Keratinocyte (primary cell): ENCODE measurements at regions not wholly inside any gene's neighbourhood (a gene's known extent, or its start where the extent isn't known, plus 50 kb on each side); places are given as distances from the start of the nearest gene placed in this dataset.

ENCODE experiments used
- DNase-seq: peaks from one replicate; pipeline ENCODE4 v3.0.0-alpha.2; 2011; ENCODE audit warnings: low read depth, missing footprints, low spot score
- FAIRE-seq: peaks from 2 replicates; lab custom pipeline; 2011; peaks lifted over from hg19 to GRCh38; lab: Jason Lieb, UNC
- H2AFZ ChIP-seq: 2 replicates; pipeline ENCODE4 v1.6.0; 2012; ENCODE audit warnings: low read length, control low read depth, inconsistent platforms; ENCODE audit not compliant: control insufficient read depth
- H3K27ac ChIP-seq: 2 replicates; pipeline ENCODE4 v1.5.1; 2011; ENCODE audit warnings: low read length; ENCODE audit not compliant: control insufficient read depth, insufficient read depth
- H3K27me3 ChIP-seq: 3 replicates; pipeline ENCODE4 v1.6.0; 2011; ENCODE audit warnings: low read length; ENCODE audit not compliant: control insufficient read depth, insufficient read depth; ENCODE audit errors: extremely low read depth
- H3K36me3 ChIP-seq, 2 experiments: 2 replicates in 1 of 2; 3 replicates in 1 of 2; pipeline ENCODE4 v1.5.1; 2011; ENCODE audit warnings: low read length in 2 of 2, mild to moderate bottlenecking in 1 of 2; ENCODE audit not compliant: control insufficient read depth in 2 of 2, insufficient read depth in 2 of 2; ENCODE audit errors: extremely low read depth in 1 of 2
- H3K4me1 ChIP-seq: 3 replicates; pipeline ENCODE4 v1.5.1; 2011; ENCODE audit warnings: low read length; ENCODE audit not compliant: control insufficient read depth, insufficient read depth; ENCODE audit errors: extremely low read depth
- H3K4me2 ChIP-seq: 3 replicates; pipeline ENCODE4 v1.6.0; 2011; ENCODE audit warnings: low read depth, low read length; ENCODE audit not compliant: control insufficient read depth, insufficient read depth; ENCODE audit errors: extremely low read depth
- H3K4me3 ChIP-seq, 3 experiments: fragments of 200-600 bp in 1 of 3; sonication (generic) in 1 of 3; 2 replicates in 2 of 3; 3 replicates in 1 of 3; pipeline ENCODE4 v1.5.1; 2011 to 2016; ENCODE audit warnings: low read length in 3 of 3, mild to moderate bottlenecking in 3 of 3, control low read depth in 2 of 3, inconsistent platforms in 1 of 3, low read depth in 1 of 3, mixed read lengths in 1 of 3, mixed run types in 1 of 3, moderate library complexity in 1 of 3; ENCODE audit not compliant: control insufficient read depth in 2 of 3, insufficient read depth in 2 of 3; ENCODE audit errors: extremely low read depth in 1 of 3
- H3K79me2 ChIP-seq: 2 replicates; pipeline ENCODE4 v1.6.0; 2012; ENCODE audit warnings: low read length; ENCODE audit not compliant: control insufficient read depth, insufficient read depth
- H3K9ac ChIP-seq: 3 replicates; pipeline ENCODE4 v1.6.0; 2011; ENCODE audit warnings: low read length; ENCODE audit not compliant: control insufficient read depth, insufficient read depth; ENCODE audit errors: extremely low read depth
- H3K9me1 ChIP-seq: 3 replicates; pipeline ENCODE4 v1.6.0; 2011; ENCODE audit warnings: low read length; ENCODE audit not compliant: control insufficient read depth, insufficient read depth; ENCODE audit errors: extremely low read depth
- H3K9me3 ChIP-seq: 2 replicates; pipeline ENCODE4 v1.5.1; 2012; ENCODE audit warnings: low read depth, low read length; ENCODE audit not compliant: control insufficient read depth
- H4K20me1 ChIP-seq: 3 replicates; pipeline ENCODE4 v1.6.0; 2011; ENCODE audit warnings: low read length; ENCODE audit not compliant: control insufficient read depth, insufficient read depth; ENCODE audit errors: extremely low read depth
- CTCF ChIP-seq, 3 experiments: IDR thresholded peaks in 1 of 3; conservative IDR thresholded peaks in 1 of 3; optimal IDR thresholded peaks in 1 of 3; 2 replicates in 2 of 3; 3 replicates in 1 of 3; pipeline versions ENCODE3 to v1.5.1; 2011; ENCODE audit warnings: low read length in 3 of 3, mild to moderate bottlenecking in 3 of 3, moderate library complexity in 2 of 3, control low read depth in 1 of 3, inconsistent platforms in 1 of 3; ENCODE audit not compliant: insufficient read depth in 2 of 3; ENCODE audit errors: extremely low read depth in 1 of 3
- EZH2 ChIP-seq: IDR thresholded peaks from one replicate; pipeline ENCODE4 v1.6.1; 2012; ENCODE audit warnings: inconsistent platforms, mild to moderate bottlenecking, low read length, moderate library complexity
- dilution Hi-C: fragments of 300-500 bp; cut with MboI; formaldehyde crosslinking; loops from one replicate; pipeline ENCODE4 v1.7.0; 2020; ENCODE audit warnings: low sequenced_read_pairs; ENCODE audit not compliant: extremely low pct_ligation_motif_present

- Histone ChIP-seq H3K4me1 (no peaks in the 10 kb centered on the region), H3K79me2 (no peaks in the 10 kb centered on the region), H2AFZ (no peak overlapping the region), H3K4me2 (no peak overlapping the region), H3K9me3 (no peaks in the 10 kb centered on the region), H3K9me1 (no peaks in the 10 kb centered on the region), H3K36me3 (no peaks in the 10 kb centered on the region), H3K27me3 (no peaks in the 10 kb centered on the region), H3K4me3 (no peak overlapping the region), H3K27ac (no peak overlapping the region), H4K20me1 (no peaks in the 10 kb centered on the region), H3K9ac (no peak overlapping the region)
- no peak for TF ChIP-seq CTCF (optimal IDR thresholded peaks at IDR 0.05 in 1 of 3, IDR thresholded peaks at IDR 0.05 in 1 of 3, conservative IDR thresholded peaks at IDR 0.05 in 1 of 3; ENCODE audit: extremely low read depth in 1 of 3, insufficient read depth in 2 of 3, low read length in 3 of 3)
- no peak for TF ChIP-seq EZH2
- DNase-seq (no peak), FAIRE-seq (no peak)
- dilution Hi-C loops, result no loop called here
These were observed 283.2 kb downstream of the PCDH18 start for GRCh38 chr4:137249112-137249511.

- H3K9me3 ChIP-seq, result no peaks in the 10 kb centered on the region
- no peak overlapping the region for H3K9ac ChIP-seq
- H3K27me3 ChIP-seq, result no peaks in the 10 kb centered on the region
- no peaks in the 10 kb centered on the region for H3K79me2 ChIP-seq
- no peak for DNase-seq
- dilution Hi-C loops, result no loop called here
- H3K36me3 ChIP-seq, result no peaks in the 10 kb centered on the region
- no peaks in the 10 kb centered on the region for H4K20me1 ChIP-seq
- H3K4me2 ChIP-seq, result no peak overlapping the region
- H3K9me1 ChIP-seq, result no peaks in the 10 kb centered on the region
- H3K4me3 ChIP-seq, result no peak overlapping the region
- no peak for FAIRE-seq
- H3K27ac ChIP-seq, result no peak overlapping the region
- no peak for TF ChIP-seq EZH2
- TF ChIP-seq CTCF (optimal IDR thresholded peaks at IDR 0.05 in 1 of 3, IDR thresholded peaks at IDR 0.05 in 1 of 3, conservative IDR thresholded peaks at IDR 0.05 in 1 of 3; ENCODE audit: extremely low read depth in 1 of 3, insufficient read depth in 2 of 3, low read length in 3 of 3), result no peak
- H3K4me1 ChIP-seq, result no peaks in the 10 kb centered on the region
- H2AFZ ChIP-seq, result no peak overlapping the region
These were observed 293.7 kb downstream of the PCDH18 start for GRCh38 chr4:137238456-137239162.
